Fibroblast of lung (primary cell): ENCODE measurements at regions not wholly inside any gene's neighbourhood (a gene's known extent, or its start where the extent isn't known, plus 50 kb on each side); places are given as distances from the start of the nearest gene placed in this dataset.

Experiments used
- DNase-seq, 2 donors: peaks; one replicate each; pipeline versions ENCODE4 v3.0.0 to v3.0.0-alpha.2; 2010; ENCODE audit warnings: low read depth in 2 of 2
- H2AFZ ChIP-seq: 2 replicates; pipeline ENCODE4 v1.5.1; 2012; ENCODE audit warnings: low read length, control low read depth, inconsistent platforms
- H3K27ac ChIP-seq: 2 replicates; pipeline ENCODE4 v1.5.1; 2011; ENCODE audit warnings: low read length, control low read depth; ENCODE audit not compliant: insufficient read depth
- H3K27me3 ChIP-seq: 2 replicates; pipeline ENCODE4 v1.5.1; 2011; ENCODE audit warnings: mild to moderate bottlenecking, low read length; ENCODE audit not compliant: control insufficient read depth, insufficient read depth
- H3K36me3 ChIP-seq: 2 replicates; pipeline ENCODE4 v1.5.1; 2011; ENCODE audit warnings: low read length; ENCODE audit not compliant: control insufficient read depth, insufficient read depth
- H3K4me1 ChIP-seq: 2 replicates; pipeline ENCODE4 v1.5.1; 2011; ENCODE audit warnings: low read length; ENCODE audit not compliant: control insufficient read depth, insufficient read depth; ENCODE audit errors: extremely low read depth
- H3K4me2 ChIP-seq: 2 replicates; pipeline ENCODE4 v1.5.1; 2011; ENCODE audit warnings: low read length, control low read depth; ENCODE audit not compliant: insufficient read depth; ENCODE audit errors: extremely low read depth
- H3K4me3 ChIP-seq, 4 experiments: fragments of 200-600 bp in 1 of 4; sonication (generic) in 1 of 4; replicated peaks in 1 of 4; 2 replicates each; pipeline ENCODE4 v1.5.1; 2011 to 2016; ENCODE audit warnings: low read length in 4 of 4, low read depth in 3 of 4, mild to moderate bottlenecking in 3 of 4, control low read depth in 2 of 4, inconsistent platforms in 1 of 4, mixed read lengths in 1 of 4; ENCODE audit not compliant: insufficient read depth in 1 of 4; ENCODE audit errors: control extremely low read depth in 1 of 4
- H3K79me2 ChIP-seq: 2 replicates; pipeline ENCODE4 v1.5.1; 2012; ENCODE audit warnings: mild to moderate bottlenecking, low read length, inconsistent platforms; ENCODE audit not compliant: control insufficient read depth, insufficient read depth
- H3K9ac ChIP-seq: 2 replicates; pipeline ENCODE4 v1.5.1; 2011; ENCODE audit warnings: mild to moderate bottlenecking, low read length, control low read depth; ENCODE audit not compliant: insufficient read depth
- H3K9me3 ChIP-seq: 2 replicates; pipeline ENCODE4 v1.5.1; 2012; ENCODE audit warnings: low read depth, low read length; ENCODE audit not compliant: control insufficient read depth, insufficient read depth
- H4K20me1 ChIP-seq: 2 replicates; pipeline ENCODE4 v1.5.1; 2011; ENCODE audit warnings: low read length; ENCODE audit not compliant: control insufficient read depth, insufficient read depth; ENCODE audit errors: extremely low read depth
- CTCF ChIP-seq, 2 donors: IDR thresholded peaks in 1 of 2; conservative IDR thresholded peaks in 1 of 2; 1 replicate in 1 of 2; 2 replicates in 1 of 2; pipeline ENCODE4 v1.5.1; 2011 to 2012; ENCODE audit warnings: low read length in 2 of 2, control low read depth in 1 of 2, inconsistent platforms in 1 of 2, low read depth in 1 of 2, mild to moderate bottlenecking in 1 of 2
- EZH2 ChIP-seq: IDR thresholded peaks from 2 replicates; pipeline ENCODE4 v1.5.1; 2012; ENCODE audit warnings: low read length, control low read depth, mild to moderate bottlenecking; ENCODE audit errors: missing control alignments

GRCh38 chr5:74322191-74322590 lies 318.3 kb downstream of the ENC1 start:
- Histone ChIP-seq H3K4me2 (no peak overlapping the region), H3K9me3 (no peaks in the 10 kb centered on the region), H3K27ac (no peak overlapping the region), H3K36me3 (no peaks in the 10 kb centered on the region), H4K20me1 (no peaks in the 10 kb centered on the region), H3K79me2 (no peaks in the 10 kb centered on the region), H3K27me3 (no peaks in the 10 kb centered on the region), H3K4me3 (no peak overlapping the region), H3K9ac (no peak overlapping the region), H2AFZ (no peak overlapping the region), H3K4me1 (no peaks in the 10 kb centered on the region)
- TF ChIP-seq CTCF (conservative IDR thresholded peaks at IDR 0.05 in 1 of 2, IDR thresholded peaks at IDR 0.05 in 1 of 2; ENCODE audit: low read depth in 1 of 2, low read length in 2 of 2), result no peak
- TF ChIP-seq EZH2, result no peak
- no peak for DNase-seq

GRCh38 chr5:74321326-74321725 lies 319.2 kb downstream of the ENC1 start:
- Histone ChIP-seq H3K9ac (no peak overlapping the region), H3K79me2 (no peaks in the 10 kb centered on the region), H3K4me3 (no peak overlapping the region), H3K4me2 (no peak overlapping the region), H3K9me3 (no peaks in the 10 kb centered on the region), H3K27ac (no peak overlapping the region), H4K20me1 (no peaks in the 10 kb centered on the region), H3K27me3 (no peaks in the 10 kb centered on the region), H2AFZ (no peak overlapping the region), H3K4me1 (peaks cover 4% of the 10 kb centered on the region), H3K36me3 (no peaks in the 10 kb centered on the region)
- TF ChIP-seq CTCF (conservative IDR thresholded peaks at IDR 0.05 in 1 of 2, IDR thresholded peaks at IDR 0.05 in 1 of 2; ENCODE audit: low read depth in 1 of 2, low read length in 2 of 2) (no peak), EZH2 (no peak)
- DNase-seq, result no peak

- Histone ChIP-seq H3K9ac (no peak overlapping the region), H3K27ac (no peak overlapping the region), H3K4me1 (peaks cover 9% of the 10 kb centered on the region), H3K4me3 (no peak overlapping the region), H4K20me1 (no peaks in the 10 kb centered on the region), H3K9me3 (no peaks in the 10 kb centered on the region), H3K27me3 (no peaks in the 10 kb centered on the region), H3K4me2 (no peak overlapping the region), H3K36me3 (no peaks in the 10 kb centered on the region), H2AFZ (no peak overlapping the region), H3K79me2 (no peaks in the 10 kb centered on the region)
- no peak for TF ChIP-seq CTCF (conservative IDR thresholded peaks at IDR 0.05 in 1 of 2, IDR thresholded peaks at IDR 0.05 in 1 of 2; ENCODE audit: low read depth in 1 of 2, low read length in 2 of 2)
- TF ChIP-seq EZH2, result no peak
- DNase-seq, result no peak
These were observed 320.0 kb downstream of the ENC1 start for GRCh38 chr5:74320526-74320925.
